ENCODE measurements at regions not wholly inside any gene's neighbourhood (a gene's known extent, or its start where the extent isn't known, plus 50 kb on each side); places are given as distances from the start of the nearest gene placed in this dataset.

- Histone ChIP-seq H3K4me3 (no peak overlapping the region), H3K4me1 (no peaks in the 10 kb centered on the region), H3K9me3 (no peaks in the 10 kb centered on the region), H3K9ac (ENCODE audit: low read depth in 2 of 2, low read length in 2 of 2) (no peak overlapping the region), H3K27me3 (no peaks in the 10 kb centered on the region), H3K27ac (no peak overlapping the region), H3K36me3 (no peaks in the 10 kb centered on the region)
- TF ChIP-seq CTCF (IDR thresholded peaks at IDR 0.05), result no peak
- no peak for DNase-seq
- intact Hi-C loops (cut with DNase I), result no loop called here
Observed at GRCh38 chr16:7107436-7107835, 225.2 kb upstream of the RBFOX1 start.

- Histone ChIP-seq H3K9me3 (no peaks in the 10 kb centered on the region), H3K36me3 (no peaks in the 10 kb centered on the region), H3K9ac (ENCODE audit: low read depth in 2 of 2, low read length in 2 of 2) (no peak overlapping the region), H3K27ac (no peak overlapping the region), H3K4me1 (no peaks in the 10 kb centered on the region), H3K27me3 (no peaks in the 10 kb centered on the region), H3K4me3 (no peak overlapping the region)
- no peak for TF ChIP-seq CTCF (IDR thresholded peaks at IDR 0.05)
- no peak for DNase-seq
- intact Hi-C loops (cut with DNase I), result no loop called here
Observed at GRCh38 chr16:7103056-7103455, 229.6 kb upstream of the RBFOX1 start.

- no peak overlapping the region for H3K27ac ChIP-seq
- H3K36me3 ChIP-seq, result no peaks in the 10 kb centered on the region
- intact Hi-C loops (cut with DNase I), result no loop called here
- no peak for DNase-seq
- no peak overlapping the region for H3K4me3 ChIP-seq
- no peak overlapping the region for H3K9ac ChIP-seq (ENCODE audit: low read depth in 2 of 2, low read length in 2 of 2)
- H3K9me3 ChIP-seq, result no peaks in the 10 kb centered on the region
- no peaks in the 10 kb centered on the region for H3K27me3 ChIP-seq
- H3K4me1 ChIP-seq, result no peaks in the 10 kb centered on the region
- TF ChIP-seq CTCF (IDR thresholded peaks at IDR 0.05), result no peak
Observed at GRCh38 chr16:7101054-7101453, 231.6 kb upstream of the RBFOX1 start.

- Histone ChIP-seq H3K4me1 (no peaks in the 10 kb centered on the region), H3K9ac (ENCODE audit: low read depth in 2 of 2, low read length in 2 of 2) (no peak overlapping the region), H3K9me3 (no peaks in the 10 kb centered on the region), H3K36me3 (no peaks in the 10 kb centered on the region), H3K4me3 (no peak overlapping the region), H3K27ac (no peak overlapping the region), H3K27me3 (no peaks in the 10 kb centered on the region)
- no peak for DNase-seq
- TF ChIP-seq CTCF (IDR thresholded peaks at IDR 0.05), result no peak
- intact Hi-C loops (cut with DNase I), result no loop called here
Observed at GRCh38 chr16:7097518-7097917, 235.1 kb upstream of the RBFOX1 start.

GRCh38 chr16:7093511-7093910 lies 239.1 kb upstream of the RBFOX1 start:
- Histone ChIP-seq H3K9me3 (no peaks in the 10 kb centered on the region), H3K4me3 (no peak overlapping the region), H3K27ac (no peak overlapping the region), H3K27me3 (no peaks in the 10 kb centered on the region), H3K4me1 (no peaks in the 10 kb centered on the region), H3K9ac (ENCODE audit: low read depth in 2 of 2, low read length in 2 of 2) (no peak overlapping the region), H3K36me3 (no peaks in the 10 kb centered on the region)
- no peak for DNase-seq
- intact Hi-C loops (cut with DNase I), result no loop called here
- TF ChIP-seq CTCF (IDR thresholded peaks at IDR 0.05), result no peak

GRCh38 chr16:7090628-7091115 lies 242.0 kb upstream of the RBFOX1 start:
- Histone ChIP-seq H3K36me3 (no peaks in the 10 kb centered on the region), H3K9me3 (no peaks in the 10 kb centered on the region), H3K9ac (ENCODE audit: low read depth in 2 of 2, low read length in 2 of 2) (no peak overlapping the region), H3K27me3 (no peaks in the 10 kb centered on the region), H3K4me3 (no peak overlapping the region), H3K4me1 (no peaks in the 10 kb centered on the region), H3K27ac (no peak overlapping the region)
- DNase-seq, result no peak
- no peak for TF ChIP-seq CTCF (IDR thresholded peaks at IDR 0.05)
- intact Hi-C loops (cut with DNase I), result no loop called here

All from colonic mucosa (tissue), 4 donors.